SU-DHL-6 (cell line): ENCODE measurements at regions not wholly inside any gene's neighbourhood (a gene's known extent, or its start where the extent isn't known, plus 50 kb on each side); places are given as distances from the start of the nearest gene placed in this dataset.

Source experiments
- H2AFZ ChIP-seq: fragments of 200-600 bp; sonication (generic); 2 replicates; pipeline ENCODE4 v1.6.1; 2014; ENCODE audit warnings: low read depth, mild to moderate bottlenecking, moderate library complexity, mixed read lengths, antibody characterized with exemption, low read length; ENCODE audit not compliant: severe bottlenecking
- H3F3A ChIP-seq: fragments of 200-600 bp; shearing (Covaris generic); 2 replicates; pipeline ENCODE4 v1.6.0; 2016; ENCODE audit warnings: antibody characterized with exemption, mild to moderate bottlenecking; ENCODE audit not compliant: insufficient read depth
- H3K27ac ChIP-seq: fragments of 200-600 bp; sonication (generic); 2 replicates; pipeline ENCODE4 v1.5.1; 2016; ENCODE audit warnings: low read depth, mild to moderate bottlenecking, low read length, moderate library complexity, mixed read lengths
- H3K27me3 ChIP-seq: fragments of 200-600 bp; sonication (generic), shearing (Covaris generic); 2 replicates; pipeline ENCODE4 v1.6.0; 2014; ENCODE audit warnings: mild to moderate bottlenecking, low read length
- H3K36me3 ChIP-seq: fragments of 200-600 bp; sonication (generic); 2 replicates; pipeline ENCODE4 v1.6.1; 2014; ENCODE audit warnings: mild to moderate bottlenecking, low read length, mixed read lengths
- H3K4me2 ChIP-seq: fragments of 300-600, 200-600 bp; shearing (Covaris generic), sonication (generic); 2 replicates; pipeline ENCODE4 v1.6.0; 2014; ENCODE audit warnings: low read length, low read depth, mild to moderate bottlenecking; ENCODE audit not compliant: poor library complexity, severe bottlenecking
- H3K4me3 ChIP-seq: fragments of 200-600 bp; sonication (generic); 2 replicates; pipeline ENCODE4 v1.5.1; 2014; ENCODE audit warnings: antibody characterized with exemption, low read length, mild to moderate bottlenecking, mixed read lengths; ENCODE audit not compliant: insufficient read depth, poor library complexity, severe bottlenecking
- H3K79me2 ChIP-seq: fragments of 200-600 bp; sonication (generic); 2 replicates; pipeline ENCODE4 v1.6.1; 2014; ENCODE audit warnings: mild to moderate bottlenecking, low read length, moderate library complexity; ENCODE audit not compliant: insufficient read depth
- H3K9ac ChIP-seq: fragments of 200-600 bp; sonication (generic); 2 replicates; pipeline ENCODE4 v1.7.0; 2014; ENCODE audit warnings: mild to moderate bottlenecking, low read length
- H3K9me2 ChIP-seq: fragments of 200-600 bp; sonication (generic); replicated peaks from 2 replicates; pipeline ENCODE4 v1.6.1; 2014; ENCODE audit warnings: low read length; ENCODE audit not compliant: insufficient read depth
- H3K9me3 ChIP-seq: fragments of 200-600 bp; sonication (generic); 2 replicates; pipeline ENCODE4 v1.6.1; 2014; ENCODE audit warnings: low read length, mixed read lengths; ENCODE audit not compliant: insufficient read depth
- H4K20me1 ChIP-seq: fragments of 200-600 bp; sonication (generic); 2 replicates; pipeline ENCODE4 v1.6.1; 2014; ENCODE audit warnings: low read depth, mild to moderate bottlenecking, antibody characterized with exemption, low read length, moderate library complexity, mixed read lengths
- CTCF ChIP-seq: fragments of 200-600 bp; sonication (generic); IDR thresholded peaks from one replicate; pipeline ENCODE4 v1.5.1; 2017; ENCODE audit warnings: antibody characterized with exemption, mild to moderate bottlenecking, low read length, moderate library complexity; ENCODE audit not compliant: insufficient read depth, poor library complexity, severe bottlenecking
- EZH2phosphoT487 ChIP-seq: fragments of 200-600 bp; sonication (generic), shearing (Covaris generic); conservative IDR thresholded peaks from 2 replicates; pipeline ENCODE4 v1.6.1; 2018; ENCODE audit warnings: mild to moderate bottlenecking, antibody characterized with exemption, low read length, moderate library complexity, mixed read lengths

DNA sequence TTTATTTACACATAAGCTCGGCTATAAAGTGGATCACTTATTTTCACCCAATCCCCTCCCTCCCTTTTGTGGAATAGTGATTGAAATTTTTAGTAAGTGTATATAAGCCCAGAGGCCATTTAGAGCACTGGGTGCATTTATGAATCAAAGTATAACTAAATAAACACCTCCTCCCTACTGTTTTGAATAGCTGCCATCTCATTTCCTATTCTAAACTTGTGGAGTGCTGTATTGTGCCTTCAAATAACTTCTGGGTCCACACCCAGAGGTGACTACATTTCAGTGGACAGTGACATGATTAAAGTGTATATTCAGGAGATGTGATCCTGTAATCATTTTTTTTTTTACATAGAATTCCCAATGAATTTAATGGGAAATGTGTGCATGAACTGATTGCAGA is 104.9 kb downstream of the TEX13C start:
- Histone ChIP-seq H3K9me3 (no peaks in the 10 kb centered on the region), H3K4me2 (no peak overlapping the region), H3K4me3 (no peak overlapping the region), H3K36me3 (no peaks in the 10 kb centered on the region), H3K9me2 (no peaks in the 10 kb centered on the region), H3K27ac (no peak overlapping the region), H3K9ac (no peak overlapping the region), H3K79me2 (no peaks in the 10 kb centered on the region), H2AFZ (no peak overlapping the region), H4K20me1 (no peaks in the 10 kb centered on the region), H3K27me3 (no peaks in the 10 kb centered on the region), H3F3A (no peaks in the 10 kb centered on the region)
- no peak for TF ChIP-seq EZH2phosphoT487
- no peak for TF ChIP-seq CTCF

DNA sequence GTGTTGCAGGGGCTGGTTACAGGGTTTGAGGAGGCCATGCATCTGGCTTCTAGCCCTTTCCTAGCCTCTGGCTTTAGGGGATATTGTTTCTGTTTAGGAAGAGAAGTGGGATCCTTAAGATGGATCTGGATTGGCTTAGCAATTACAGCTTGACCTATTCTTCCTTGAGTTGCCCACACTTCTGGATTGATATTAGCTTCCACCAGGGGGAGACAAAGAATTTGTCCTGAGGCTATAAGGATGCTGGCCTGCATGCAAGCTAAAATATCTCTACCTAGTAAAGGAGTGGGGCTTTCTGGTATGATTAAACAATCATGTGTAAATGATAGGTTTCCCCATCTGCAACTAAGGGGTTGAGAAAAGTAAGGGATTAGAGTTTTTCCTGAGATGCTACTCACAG is 117.2 kb downstream of the TEX13C start:
- Histone ChIP-seq H3K9me3 (no peaks in the 10 kb centered on the region), H2AFZ (no peak overlapping the region), H3K79me2 (no peaks in the 10 kb centered on the region), H3K4me2 (no peak overlapping the region), H3K9ac (no peak overlapping the region), H4K20me1 (no peaks in the 10 kb centered on the region), H3F3A (no peaks in the 10 kb centered on the region), H3K4me3 (no peak overlapping the region), H3K27ac (no peak overlapping the region), H3K27me3 (no peaks in the 10 kb centered on the region), H3K36me3 (no peaks in the 10 kb centered on the region), H3K9me2 (no peaks in the 10 kb centered on the region)
- no peak for TF ChIP-seq CTCF

DNA sequence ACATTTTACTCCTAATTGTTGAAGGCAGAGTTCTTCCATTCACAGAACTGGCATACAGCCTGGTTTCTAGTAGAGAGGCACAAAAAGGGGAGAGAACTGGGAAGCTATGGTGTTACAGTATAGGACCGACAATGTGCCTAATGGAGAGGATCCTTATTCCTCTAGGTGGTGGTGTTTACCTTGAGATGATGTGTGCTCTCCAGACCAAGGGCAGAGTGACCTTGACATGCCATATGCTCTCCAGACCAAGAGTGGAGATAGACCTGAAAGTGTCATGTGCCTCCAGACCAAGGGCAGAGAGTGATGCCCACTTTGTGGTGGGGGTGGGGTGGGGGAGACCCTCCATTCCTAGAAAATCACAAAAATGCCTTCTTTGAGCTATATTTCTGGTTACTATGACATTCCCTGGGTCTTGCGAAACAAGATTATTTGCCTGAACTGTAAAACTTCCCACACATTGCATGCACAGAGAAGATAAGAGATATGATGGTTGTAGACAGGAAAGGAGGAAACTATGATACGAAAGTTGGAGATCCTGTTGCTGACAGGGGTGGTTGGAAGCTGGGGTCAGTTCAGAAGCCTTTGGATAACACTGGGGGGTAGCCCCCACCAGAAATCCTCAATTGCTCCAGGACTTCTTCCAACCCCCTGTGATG is 119.7 kb downstream of the TEX13C start:
- no peak for TF ChIP-seq EZH2phosphoT487
- no peak for TF ChIP-seq CTCF
- no peaks in the 10 kb centered on the region for H3K36me3 ChIP-seq
- no peaks in the 10 kb centered on the region for H3K9me3 ChIP-seq
- no peaks in the 10 kb centered on the region for H4K20me1 ChIP-seq
- no peaks in the 10 kb centered on the region for H3K9me2 ChIP-seq
- H2AFZ ChIP-seq: no peak overlapping the region
- no peaks in the 10 kb centered on the region for H3K79me2 ChIP-seq
- H3K27ac ChIP-seq: no peak overlapping the region
- H3K4me3 ChIP-seq: no peak overlapping the region
- no peaks in the 10 kb centered on the region for H3K27me3 ChIP-seq
- H3K4me2 ChIP-seq: no peak overlapping the region
- H3K9ac ChIP-seq: no peak overlapping the region
- no peaks in the 10 kb centered on the region for H3F3A ChIP-seq
